PFSK-1 (cell line): ENCODE measurements at regions not wholly inside any gene's neighbourhood (a gene's known extent, or its start where the extent isn't known, plus 50 kb on each side); places are given as distances from the start of the nearest gene placed in this dataset.

Source experiments
- FOXP2 ChIP-seq: optimal IDR thresholded peaks from 2 replicates; pipeline ENCODE3; 2011; ENCODE audit warnings: borderline replicate concordance, control low read depth, inconsistent platforms; ENCODE audit not compliant: insufficient read depth; ENCODE audit errors: extremely low read length, extremely low read depth
- POLR2AphosphoS5 ChIP-seq: IDR thresholded peaks from 2 replicates; pipeline ENCODE4 v1.6.1; 2012; ENCODE audit warnings: low read depth, mild to moderate bottlenecking, control low read depth, low read length, moderate library complexity
- REST ChIP-seq, 2 experiments: IDR thresholded peaks; 2 replicates each; pipeline versions ENCODE4 v1.6.1 to v1.8.0; 2011 to 2012; ENCODE audit warnings: low read depth in 2 of 2, low read length in 2 of 2, control low read depth in 1 of 2, inconsistent platforms in 1 of 2, mild to moderate bottlenecking in 1 of 2, moderate library complexity in 1 of 2; ENCODE audit not compliant: insufficient read depth in 1 of 2
- SIN3A ChIP-seq: IDR thresholded peaks from 2 replicates; pipeline ENCODE4 v1.6.1; 2012; ENCODE audit warnings: mild to moderate bottlenecking, low read length, moderate library complexity, borderline replicate concordance; ENCODE audit not compliant: insufficient read depth
- TAF1 ChIP-seq: IDR thresholded peaks from 2 replicates; pipeline ENCODE4 v1.6.1; 2012; ENCODE audit warnings: low read length, control low read depth, borderline replicate concordance; ENCODE audit not compliant: insufficient read depth

DNA sequence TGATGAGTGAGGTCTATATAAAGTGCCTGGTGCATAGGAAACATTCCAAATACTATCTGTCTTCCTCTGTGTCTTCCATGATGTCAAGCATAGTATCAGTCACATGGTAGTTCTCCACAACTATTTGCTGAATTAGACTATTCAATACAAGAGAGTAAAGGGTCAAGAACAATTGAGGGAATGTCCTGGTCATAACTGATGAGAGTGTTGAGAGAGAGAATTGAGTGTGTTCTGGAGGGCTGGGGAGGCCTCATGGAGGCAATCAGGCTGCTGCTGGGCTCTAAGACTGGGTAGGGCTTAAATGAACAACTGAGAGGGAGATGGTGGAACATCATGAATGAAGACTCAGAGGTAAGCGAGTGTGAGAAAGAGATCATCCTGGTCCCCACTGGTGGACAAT is 433.7 kb upstream of the ONECUT1 start:
- TF ChIP-seq REST (IDR thresholded peaks at IDR 0.05; ENCODE audit: insufficient read depth in 1 of 2, low read depth in 2 of 2, low read length in 2 of 2), result no peak
- no peak for TF ChIP-seq TAF1
- no peak for TF ChIP-seq FOXP2
- no peak for TF ChIP-seq POLR2AphosphoS5
- TF ChIP-seq SIN3A, result no peak

- no peak for TF ChIP-seq POLR2AphosphoS5
- TF ChIP-seq SIN3A, result no peak
These were observed 428.8 kb upstream of the ONECUT1 start for GRCh38 chr15:53218666-53219580.

DNA sequence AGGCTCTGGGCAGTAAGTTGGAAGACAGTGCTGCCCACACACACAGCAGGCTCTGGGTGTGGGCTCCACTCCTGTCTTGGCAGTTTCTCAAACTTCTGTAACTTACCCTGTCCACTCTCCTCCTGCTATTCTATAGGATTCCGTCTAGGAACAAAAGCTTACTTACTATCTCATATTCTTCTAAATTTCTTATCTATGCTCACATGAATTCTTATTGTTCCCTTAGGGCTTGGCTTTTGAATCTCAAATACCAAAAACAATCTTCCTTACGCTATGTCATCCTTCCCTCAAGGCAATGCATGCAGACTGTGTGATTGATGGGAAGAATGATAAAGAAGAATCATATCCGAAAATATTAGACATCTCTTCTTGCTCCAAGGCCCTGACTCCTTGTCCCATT is 425.9 kb upstream of the ONECUT1 start:
- TF ChIP-seq SIN3A (no peak), REST (IDR thresholded peaks at IDR 0.05; ENCODE audit: insufficient read depth in 1 of 2, low read depth in 2 of 2, low read length in 2 of 2) (no peak), FOXP2 (no peak), POLR2AphosphoS5 (no peak), TAF1 (no peak)

GRCh38 chr15:53213336-53213735 is 423.2 kb upstream of the ONECUT1 start:
- TF ChIP-seq SIN3A (no peak), REST (IDR thresholded peaks at IDR 0.05; ENCODE audit: insufficient read depth in 1 of 2, low read depth in 2 of 2, low read length in 2 of 2) (no peak), FOXP2 (no peak), POLR2AphosphoS5 (no peak), TAF1 (no peak)

DNA sequence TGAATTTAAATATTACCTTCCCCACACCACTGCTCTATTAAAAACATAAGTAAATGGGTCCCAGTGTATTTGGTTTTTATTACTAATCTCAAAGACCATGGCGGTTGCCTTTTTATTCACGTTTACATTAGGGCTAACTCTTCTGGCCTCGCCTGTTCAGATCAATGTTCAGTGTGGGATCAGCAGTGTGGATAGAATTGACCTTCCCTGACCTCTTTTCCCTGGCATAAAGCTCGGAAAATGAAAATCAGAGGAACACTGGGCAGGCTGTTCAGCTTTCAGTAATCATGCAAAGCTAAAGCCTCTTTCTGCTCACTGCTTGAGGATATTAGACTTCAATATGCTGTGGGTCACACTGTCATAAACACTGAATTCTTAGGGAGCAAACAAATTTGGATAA is 422.6 kb upstream of the ONECUT1 start:
- TF ChIP-seq REST (IDR thresholded peaks at IDR 0.05; ENCODE audit: insufficient read depth in 1 of 2, low read depth in 2 of 2, low read length in 2 of 2), result no peak
- TF ChIP-seq TAF1, result no peak
- TF ChIP-seq POLR2AphosphoS5, result no peak
- TF ChIP-seq FOXP2, result no peak
- TF ChIP-seq SIN3A, result no peak
